ENCODE measurements at regions not wholly inside any gene's neighbourhood (a gene's known extent, or its start where the extent isn't known, plus 50 kb on each side); places are given as distances from the start of the nearest gene placed in this dataset.

- Mint-ChIP-seq H3K27me3 (ENCODE audit: insufficient read depth) (peaks cover 2% of the 10 kb centered on the region), H3K9me3 (no peaks in the 10 kb centered on the region), H3K4me3 (no peak overlapping the region), H3K4me1 (peaks cover 21% of the 10 kb centered on the region), H3K27ac (no peak overlapping the region), H3K36me3 (ENCODE audit: low read depth) (no peaks in the 10 kb centered on the region)
- no peak for DNase-seq
- Histone ChIP-seq H3K27me3 (ENCODE audit: control insufficient read depth, insufficient read depth, low read length, poor library complexity, severe bottlenecking) (no peaks in the 10 kb centered on the region), H3K9ac (ENCODE audit: extremely low read depth, low read length, poor library complexity, severe bottlenecking) (no peak overlapping the region), H3K36me3 (ENCODE audit: control insufficient read depth, insufficient read depth, low read length) (no peaks in the 10 kb centered on the region), H3K4me1 (ENCODE audit: control insufficient read depth, insufficient read depth, low read length) (peaks cover 3% of the 10 kb centered on the region), H3K4me3 (ENCODE audit: low read length) (no peak overlapping the region), H3K27ac (ENCODE audit: low read depth, low read length) (no peak overlapping the region), H3K9me3 (ENCODE audit: control insufficient read depth, low read length) (no peaks in the 10 kb centered on the region)
- 76 to 100% methylated on average over 1 to 2 of the region's 4 CpGs for WGBS, 2 experiments (ENCODE audit: insufficient coverage in 1 of 2, insufficient read length in 1 of 2)
- TF ChIP-seq CTCF (conservative IDR thresholded peaks at IDR 0.05): no peak
Observed at GRCh38 chr3:182006431-182006830, 294.7 kb downstream of the SOX2 start.

GRCh38 chr3:182007441-182007840, 295.7 kb downstream of the SOX2 start:
- Histone ChIP-seq H3K9me3 (ENCODE audit: control insufficient read depth, low read length) (no peaks in the 10 kb centered on the region), H3K36me3 (ENCODE audit: control insufficient read depth, insufficient read depth, low read length) (no peaks in the 10 kb centered on the region), H3K9ac (ENCODE audit: extremely low read depth, low read length, poor library complexity, severe bottlenecking) (no peak overlapping the region), H3K27ac (ENCODE audit: low read depth, low read length) (no peak overlapping the region), H3K27me3 (ENCODE audit: control insufficient read depth, insufficient read depth, low read length, poor library complexity, severe bottlenecking) (no peaks in the 10 kb centered on the region), H3K4me3 (ENCODE audit: low read length) (no peak overlapping the region), H3K4me1 (ENCODE audit: control insufficient read depth, insufficient read depth, low read length) (no peaks in the 10 kb centered on the region)
- TF ChIP-seq CTCF (conservative IDR thresholded peaks at IDR 0.05): no peak
- peaks cover 2% of the 10 kb centered on the region for H3K27me3 Mint-ChIP-seq (ENCODE audit: insufficient read depth)
- H3K9me3 Mint-ChIP-seq: no peaks in the 10 kb centered on the region
- H3K4me3 Mint-ChIP-seq: no peak overlapping the region
- WGBS, 2 experiments (ENCODE audit: insufficient coverage in 1 of 2, insufficient read length in 1 of 2): 85 to 93% methylated on average over 3 to 5 of the region's 5 CpGs
- H3K36me3 Mint-ChIP-seq (ENCODE audit: low read depth): no peaks in the 10 kb centered on the region
- DNase-seq: no peak
- peaks cover 12% of the 10 kb centered on the region for H3K4me1 Mint-ChIP-seq
- H3K27ac Mint-ChIP-seq: no peak overlapping the region

GRCh38 chr3:182018361-182018760, 306.6 kb downstream of the SOX2 start:
- no peak overlapping the region for H3K9ac ChIP-seq (ENCODE audit: extremely low read depth, low read length, poor library complexity, severe bottlenecking)
- no peaks in the 10 kb centered on the region for H3K27me3 ChIP-seq (ENCODE audit: control insufficient read depth, insufficient read depth, low read length, poor library complexity, severe bottlenecking)
- H3K4me1 Mint-ChIP-seq: no peaks in the 10 kb centered on the region
- no peaks in the 10 kb centered on the region for H3K9me3 Mint-ChIP-seq
- no peak overlapping the region for H3K4me3 Mint-ChIP-seq
- H3K27me3 Mint-ChIP-seq (ENCODE audit: insufficient read depth): no peaks in the 10 kb centered on the region
- no peak overlapping the region for H3K4me3 ChIP-seq (ENCODE audit: low read length)
- no peak for DNase-seq
- no peak overlapping the region for H3K27ac Mint-ChIP-seq
- H3K4me1 ChIP-seq (ENCODE audit: control insufficient read depth, insufficient read depth, low read length): no peaks in the 10 kb centered on the region
- no peaks in the 10 kb centered on the region for H3K36me3 ChIP-seq (ENCODE audit: control insufficient read depth, insufficient read depth, low read length)
- H3K36me3 Mint-ChIP-seq (ENCODE audit: low read depth): no peaks in the 10 kb centered on the region
- 90 to 94% methylated on average over 2 of the region's 2 CpGs for WGBS, 2 experiments (ENCODE audit: insufficient coverage in 1 of 2, insufficient read length in 1 of 2)
- H3K27ac ChIP-seq (ENCODE audit: low read depth, low read length): no peak overlapping the region
- TF ChIP-seq CTCF (conservative IDR thresholded peaks at IDR 0.05): no peak
- H3K9me3 ChIP-seq (ENCODE audit: control insufficient read depth, low read length): no peaks in the 10 kb centered on the region
